Liver (tissue), 3 donors: ENCODE measurements at regions not wholly inside any gene's neighbourhood (a gene's known extent, or its start where the extent isn't known, plus 50 kb on each side); places are given as distances from the start of the nearest gene placed in this dataset.

ENCODE experiments used
- ATF3 ChIP-seq: IDR thresholded peaks from 2 replicates; pipeline ENCODE4 v1.6.1; 2016; ENCODE audit warnings: antibody characterized with exemption
- CTCF ChIP-seq: fragments of 150-350 bp; IDR thresholded peaks from 2 replicates; pipeline ENCODE4 v1.5.1; 2017; ENCODE audit warnings: improper control_type of control experiment, low read depth, low read length; ENCODE audit not compliant: missing input control
- FOXA2 ChIP-seq: IDR thresholded peaks from 2 replicates; pipeline ENCODE4 v1.6.1; 2016; ENCODE audit warnings: antibody characterized with exemption
- GABPA ChIP-seq, 2 donors: IDR thresholded peaks in 1 of 2; conservative IDR thresholded peaks in 1 of 2; 2 replicates each; pipeline ENCODE4 v1.6.1; 2016; ENCODE audit warnings: antibody characterized with exemption in 2 of 2, mild to moderate bottlenecking in 1 of 2, moderate library complexity in 1 of 2
- REST ChIP-seq: IDR thresholded peaks from 2 replicates; pipeline ENCODE4 v1.6.1; 2016; ENCODE audit warnings: antibody characterized with exemption, mild to moderate bottlenecking
- SP1 ChIP-seq: IDR thresholded peaks from 2 replicates; pipeline ENCODE4 v1.6.1; 2018; ENCODE audit warnings: antibody characterized with exemption, mild to moderate bottlenecking
- donor health status: healthy.
- donor health status: healthy.

GRCh38 chr20:24804481-24805206 lies 144.4 kb upstream of the CST7 start:
- TF ChIP-seq REST (no peak), CTCF (no peak), SP1 (no peak), GABPA (IDR thresholded peaks at IDR 0.05 in 1 of 2, conservative IDR thresholded peaks at IDR 0.05 in 1 of 2) (no peak), ATF3 (no peak), FOXA2 (no peak)
